CD4-positive, alpha-beta T cell (primary cell): ENCODE measurements at regions not wholly inside any gene's neighbourhood (a gene's known extent, or its start where the extent isn't known, plus 50 kb on each side); places are given as distances from the start of the nearest gene placed in this dataset.

Experiments
- ATAC-seq: fragments of 200-7000 bp; cut with Tn5 transposase; one replicate; pipeline ENCODE4 v1.10.0; 2022; ENCODE audit warnings: mild to moderate bottlenecking; ENCODE audit not compliant: poor library complexity
- CTCF ChIA-PET: fragments of 350-600 bp; sonication (Branson Sonifier 250); formaldehyde crosslinking; loops from one replicate; lab custom pipeline; 2021; ENCODE audit warnings: antibody characterized with exemption, inconsistent platforms; lab: Charles Lee
- POLR2A ChIA-PET: fragments of 350-600 bp; sonication (Branson Sonifier 250); formaldehyde crosslinking; loops from one replicate; lab custom pipeline; 2021; ENCODE audit warnings: antibody characterized with exemption, inconsistent platforms; lab: Charles Lee
- DNase-seq, 14 experiments: peaks; one replicate each; pipeline ENCODE4 v3.0.0-alpha.2; 2013 to 2020; ENCODE audit warnings: mixed read lengths in 2 of 14
- H3K27ac ChIP-seq, 2 donors: one replicate each; pipeline versions ENCODE4 v1.5.1 to v1.7.0; 2013; ENCODE audit warnings: low read length in 2 of 2, low read depth in 1 of 2, mild to moderate bottlenecking in 1 of 2
- H3K27me3 ChIP-seq, 2 experiments: 1 replicate in 1 of 2; 2 replicates in 1 of 2; pipeline versions ENCODE4 v1.6.1 to v1.7.0; 2013; ENCODE audit warnings: low read length in 2 of 2, control low read depth in 1 of 2, mild to moderate bottlenecking in 1 of 2, moderate library complexity in 1 of 2; ENCODE audit not compliant: insufficient read depth in 2 of 2, control insufficient read depth in 1 of 2
- H3K36me3 ChIP-seq: one replicate; pipeline ENCODE4 v1.6.1; 2013; ENCODE audit warnings: low read length, control low read depth; ENCODE audit not compliant: insufficient read depth
- H3K4me1 ChIP-seq: one replicate; pipeline ENCODE4 v1.6.1; 2013; ENCODE audit warnings: low read length, control low read depth; ENCODE audit not compliant: insufficient read depth
- H3K4me3 ChIP-seq: one replicate; pipeline ENCODE4 v1.5.1; 2013; ENCODE audit warnings: mild to moderate bottlenecking, low read length, moderate library complexity
- H3K9me3 ChIP-seq, 2 experiments: 1 replicate in 1 of 2; 2 replicates in 1 of 2; pipeline versions ENCODE4 v1.6.1 to v1.7.0; 2013; ENCODE audit warnings: low read length in 2 of 2, mild to moderate bottlenecking in 2 of 2, control low read depth in 1 of 2, moderate library complexity in 1 of 2; ENCODE audit not compliant: control insufficient read depth in 1 of 2, insufficient read depth in 1 of 2
- H3K27ac Mint-ChIP-seq: one replicate; pipeline ENCODE4 v1.8.0; 2020; ENCODE audit warnings: mixed read lengths
- H3K27me3 Mint-ChIP-seq: one replicate; pipeline ENCODE4 v1.8.0; 2021; ENCODE audit warnings: mixed read lengths
- H3K36me3 Mint-ChIP-seq: one replicate; pipeline ENCODE4 v1.8.0; 2021; ENCODE audit warnings: low read depth, mixed read lengths
- H3K4me1 Mint-ChIP-seq: one replicate; pipeline ENCODE4 v1.8.0; 2021; ENCODE audit warnings: low read depth, mixed read lengths
- H3K4me3 Mint-ChIP-seq: one replicate; pipeline ENCODE4 v1.8.0; 2020; ENCODE audit warnings: mild to moderate bottlenecking, mixed read lengths
- H3K9me3 Mint-ChIP-seq: one replicate; pipeline ENCODE4 v1.8.0; 2020; ENCODE audit warnings: mixed read lengths
- intact Hi-C, 2 experiments: fragments of 100-400 bp; cut with DNase I in 1 of 2; cut with micrococcal nuclease in 1 of 2; formaldehyde crosslinking; loops; one replicate each; pipeline versions ENCODE4 v1.15.1 to v1.9.0; 2023 to 2025; cut with DNase I, micrococcal nuclease
- TF ChIP-seq, protein P1 (sequence below): fragments of 200-600 bp; IDR thresholded peaks from one replicate; pipeline ENCODE4 v1.8.0; 2022; ENCODE audit warnings: antibody characterized with exemption, mild to moderate bottlenecking

DNA sequence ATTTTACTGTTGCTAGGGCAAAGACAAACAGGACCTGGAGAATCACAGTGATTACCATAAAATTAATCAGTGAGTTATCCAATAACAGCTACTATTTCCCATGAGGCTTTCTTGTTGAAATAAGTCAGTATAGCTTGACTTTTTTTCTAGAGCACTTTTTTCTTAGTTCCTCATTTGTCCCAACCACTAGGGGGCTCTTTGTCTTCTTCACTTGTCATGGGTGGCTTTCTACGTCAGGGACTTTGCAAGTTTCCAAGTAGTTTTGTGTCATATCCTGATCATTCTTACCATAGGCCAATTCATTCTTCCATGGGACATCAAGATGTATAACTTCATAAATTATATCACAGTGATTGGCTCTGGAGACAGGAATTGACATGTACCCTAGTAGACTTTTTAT, 1019.6 kb upstream of the PIK3C3 start:
- CTCF ChIA-PET, result no interaction called here
- ATAC-seq (no peak), DNase-seq (no peak)
- Histone ChIP-seq H3K9me3 (peaks cover 0 to 11% of the 10 kb centered on the region in 2 experiments), H3K27me3 (no peaks in the 10 kb centered on the region), H3K4me1 (no peaks in the 10 kb centered on the region), H3K4me3 (no peak overlapping the region), H3K36me3 (no peaks in the 10 kb centered on the region), H3K27ac (no peak overlapping the region)
- H3K27me3 Mint-ChIP-seq, result no peaks in the 10 kb centered on the region
- TF ChIP-seq, protein P1, sequence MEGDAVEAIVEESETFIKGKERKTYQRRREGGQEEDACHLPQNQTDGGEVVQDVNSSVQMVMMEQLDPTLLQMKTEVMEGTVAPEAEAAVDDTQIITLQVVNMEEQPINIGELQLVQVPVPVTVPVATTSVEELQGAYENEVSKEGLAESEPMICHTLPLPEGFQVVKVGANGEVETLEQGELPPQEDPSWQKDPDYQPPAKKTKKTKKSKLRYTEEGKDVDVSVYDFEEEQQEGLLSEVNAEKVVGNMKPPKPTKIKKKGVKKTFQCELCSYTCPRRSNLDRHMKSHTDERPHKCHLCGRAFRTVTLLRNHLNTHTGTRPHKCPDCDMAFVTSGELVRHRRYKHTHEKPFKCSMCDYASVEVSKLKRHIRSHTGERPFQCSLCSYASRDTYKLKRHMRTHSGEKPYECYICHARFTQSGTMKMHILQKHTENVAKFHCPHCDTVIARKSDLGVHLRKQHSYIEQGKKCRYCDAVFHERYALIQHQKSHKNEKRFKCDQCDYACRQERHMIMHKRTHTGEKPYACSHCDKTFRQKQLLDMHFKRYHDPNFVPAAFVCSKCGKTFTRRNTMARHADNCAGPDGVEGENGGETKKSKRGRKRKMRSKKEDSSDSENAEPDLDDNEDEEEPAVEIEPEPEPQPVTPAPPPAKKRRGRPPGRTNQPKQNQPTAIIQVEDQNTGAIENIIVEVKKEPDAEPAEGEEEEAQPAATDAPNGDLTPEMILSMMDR, result no peak
- no peak overlapping the region for H3K4me3 Mint-ChIP-seq
- POLR2A ChIA-PET, result no interaction called here
- no peaks in the 10 kb centered on the region for H3K36me3 Mint-ChIP-seq
- no peak overlapping the region for H3K27ac Mint-ChIP-seq
- no peaks in the 10 kb centered on the region for H3K4me1 Mint-ChIP-seq
- intact Hi-C loops, result no loop called here
- peaks cover 11% of the 10 kb centered on the region for H3K9me3 Mint-ChIP-seq

DNA sequence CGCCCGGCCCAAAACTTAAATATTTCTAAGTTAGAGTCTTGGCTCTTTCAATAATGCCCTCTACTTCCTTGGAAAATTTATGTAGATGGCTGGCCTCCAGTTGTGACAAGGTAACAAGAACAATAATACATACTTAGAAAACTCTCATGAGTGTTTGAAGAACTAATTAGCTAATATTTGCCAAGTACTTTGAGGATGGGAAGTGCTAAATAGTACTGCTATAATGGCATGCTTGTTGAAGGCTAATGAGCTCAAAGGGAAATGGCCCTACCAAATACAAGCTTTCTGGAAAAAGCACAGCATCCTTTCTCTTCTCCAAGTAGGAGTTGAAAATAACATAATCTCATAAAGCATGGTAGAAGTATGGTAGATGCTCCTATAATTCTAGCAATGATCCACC, 1022.2 kb upstream of the PIK3C3 start:
- no peaks in the 10 kb centered on the region for H3K4me1 Mint-ChIP-seq
- H3K4me3 Mint-ChIP-seq, result no peak overlapping the region

GRCh38 chr18:40930211-40930882, 1024.7 kb upstream of the PIK3C3 start:
- ChIA-PET POLR2A (no interaction called here), CTCF (no interaction called here)
- peaks cover 14% of the 10 kb centered on the region for H3K9me3 Mint-ChIP-seq
- H3K36me3 Mint-ChIP-seq, result no peaks in the 10 kb centered on the region
- H3K27me3 ChIP-seq, result no peaks in the 10 kb centered on the region
- no peaks in the 10 kb centered on the region for H3K4me1 Mint-ChIP-seq
- no peaks in the 10 kb centered on the region for H3K27me3 Mint-ChIP-seq
- H3K27ac ChIP-seq, result no peak overlapping the region
- TF ChIP-seq, protein P1, result no peak
- H3K27ac Mint-ChIP-seq, result no peak overlapping the region
- ATAC-seq (no peak), DNase-seq (no peak)
- H3K36me3 ChIP-seq, result no peaks in the 10 kb centered on the region
- intact Hi-C loops, result no loop called here
- peaks cover 0 to 4% of the 10 kb centered on the region in 2 experiments for H3K9me3 ChIP-seq
- no peak overlapping the region for H3K4me3 ChIP-seq
- no peak overlapping the region for H3K4me3 Mint-ChIP-seq
- H3K4me1 ChIP-seq, result no peaks in the 10 kb centered on the region

More for the DNA sequence above, 1022.2 kb upstream of the PIK3C3 start:
- peaks cover 18% of the 10 kb centered on the region for H3K9me3 Mint-ChIP-seq
- TF ChIP-seq, protein P1, result no peak
- no peak overlapping the region for H3K27ac Mint-ChIP-seq
- DNase-seq, result no peak
- no peaks in the 10 kb centered on the region for H3K36me3 Mint-ChIP-seq
- ATAC-seq, result no peak
- intact Hi-C loops, result no loop called here
- ChIA-PET CTCF (no interaction called here), POLR2A (no interaction called here)
- Histone ChIP-seq H3K4me3 (no peak overlapping the region), H3K27me3 (no peaks in the 10 kb centered on the region), H3K4me1 (no peaks in the 10 kb centered on the region), H3K27ac (no peak overlapping the region), H3K9me3 (peaks cover 0 to 4% of the 10 kb centered on the region in 2 experiments), H3K36me3 (no peaks in the 10 kb centered on the region)
- H3K27me3 Mint-ChIP-seq, result no peaks in the 10 kb centered on the region
